AG09309 (cell line): ENCODE measurements at regions not wholly inside any gene's neighbourhood (a gene's known extent, or its start where the extent isn't known, plus 50 kb on each side); places are given as distances from the start of the nearest gene placed in this dataset.

Source experiments
- DNase-seq: peaks from one replicate; pipeline ENCODE4 v3.0.0-alpha.2; 2010; ENCODE audit warnings: low read depth
- H3K4me3 ChIP-seq: 2 replicates; pipeline ENCODE4 v1.5.1; 2011; ENCODE audit warnings: mild to moderate bottlenecking, low read depth, low read length, moderate library complexity; ENCODE audit not compliant: control insufficient read depth
- CTCF ChIP-seq: IDR thresholded peaks from 2 replicates; pipeline ENCODE4 v1.5.1; 2011; ENCODE audit warnings: mild to moderate bottlenecking, low read depth, low read length, inconsistent platforms; ENCODE audit not compliant: insufficient read depth, control insufficient read depth; ENCODE audit errors: missing control alignments

GRCh38 chr2:16407358-16407757 lies 258.3 kb downstream of the CYRIA start:
- no peak overlapping the region for H3K4me3 ChIP-seq
- no peak for TF ChIP-seq CTCF
- DNase-seq, result no peak

GRCh38 chr2:16406496-16407289 lies 258.9 kb downstream of the CYRIA start:
- no peak for DNase-seq
- TF ChIP-seq CTCF, result no peak
- no peak overlapping the region for H3K4me3 ChIP-seq

- DNase-seq, result no peak
- no peak for TF ChIP-seq CTCF
- no peak overlapping the region for H3K4me3 ChIP-seq
Measured at GRCh38 chr2:16405551-16405950, 260.1 kb downstream of the CYRIA start.

- DNase-seq, result no peak
- no peak overlapping the region for H3K4me3 ChIP-seq
- TF ChIP-seq CTCF, result no peak
Measured at GRCh38 chr2:16404551-16405300, 260.9 kb downstream of the CYRIA start.

- no peak for TF ChIP-seq CTCF
- H3K4me3 ChIP-seq, result no peak overlapping the region
Measured at GRCh38 chr2:16404146-16404545, 261.5 kb downstream of the CYRIA start.

GRCh38 chr2:16402891-16403290 lies 262.7 kb downstream of the CYRIA start:
- no peak overlapping the region for H3K4me3 ChIP-seq
- no peak for TF ChIP-seq CTCF
- no peak for DNase-seq

More at GRCh38 chr2:16404146-16404545, 261.5 kb downstream of the CYRIA start:
- DNase-seq, result no peak
